GM19043 (cell line): ENCODE measurements at regions not wholly inside any gene's neighbourhood (a gene's known extent, or its start where the extent isn't known, plus 50 kb on each side); places are given as distances from the start of the nearest gene placed in this dataset.
"Not testable (repeated sequence)": the region's sequence is repeated elsewhere in the genome, so short reads cannot be mapped to it uniquely, and the experiment has no call there.

ENCODE experiments used
- ATAC-seq: cut with Tn5 transposase; IDR thresholded peaks from one replicate; pipeline ENCODE4 v1.9.1; 2021; ENCODE audit warnings: low read depth; ENCODE audit not compliant: unreplicated experiment

- no peak for ATAC-seq
Measured at GRCh38 chr6:6724539-6725467, 136.3 kb downstream of the LY86 start.

GRCh38 chr6:6725468-6726209 is 137.1 kb downstream of the LY86 start:
- ATAC-seq: no peak

GRCh38 chr6:6728169-6728941 is 139.8 kb downstream of the LY86 start:
- ATAC-seq: no peak

- no peak for ATAC-seq
Measured at GRCh38 chr6:6729971-6730370, 141.5 kb downstream of the LY86 start.

- no peak for ATAC-seq
Measured at GRCh38 chr6:6730831-6731230, 142.3 kb downstream of the LY86 start.

GRCh38 chr6:6734479-6735465 is 146.3 kb downstream of the LY86 start:
- ATAC-seq: no peak

GRCh38 chr6:6736791-6737654 is 148.5 kb downstream of the LY86 start:
- no peak for ATAC-seq

GRCh38 chr6:6737671-6738070 is 149.2 kb downstream of the LY86 start:
- ATAC-seq: no peak

- no peak for ATAC-seq
Measured at GRCh38 chr6:6738108-6738507, 149.6 kb downstream of the LY86 start.

- no peak for ATAC-seq
Measured at GRCh38 chr6:6738922-6739716, 150.6 kb downstream of the LY86 start.

- no peak for ATAC-seq
Measured at GRCh38 chr6:6740595-6740994, 152.1 kb downstream of the LY86 start.

GRCh38 chr6:6741264-6741663 is 152.7 kb downstream of the LY86 start:
- ATAC-seq: no peak

GRCh38 chr6:6742535-6742934 is 154.0 kb downstream of the LY86 start:
- no peak for ATAC-seq

- ATAC-seq: no peak
Measured at GRCh38 chr6:6744551-6744950, 156.0 kb downstream of the LY86 start.

- not testable (repeated sequence) for ATAC-seq
Measured at GRCh38 chr6:6745637-6746332, 157.3 kb downstream of the LY86 start.

- ATAC-seq: no peak
Measured at GRCh38 chr6:6746333-6746969, 157.9 kb downstream of the LY86 start.

- ATAC-seq: no peak
Measured at GRCh38 chr6:6746970-6747338, 158.4 kb downstream of the LY86 start.
